ENCODE measurements at regions not wholly inside any gene's neighbourhood (a gene's known extent, or its start where the extent isn't known, plus 50 kb on each side); places are given as distances from the start of the nearest gene placed in this dataset.

- Histone ChIP-seq H3K27ac (no peak overlapping the region), H3K4me1 (ENCODE audit: insufficient read depth) (no peaks in the 10 kb centered on the region), H3K36me3 (no peaks in the 10 kb centered on the region), H3K4me3 (no peak overlapping the region), H3K9me3 (no peaks in the 10 kb centered on the region), H3K27me3 (no peaks in the 10 kb centered on the region)
- WGBS, 3 donors = 63 to 74% (median 70%) methylated on average over 14 of the region's 14 CpGs
- TF ChIP-seq POLR2A (IDR thresholded peaks at IDR 0.05) (no peak), CTCF (IDR thresholded peaks at IDR 0.05) (no peak), EP300 (IDR thresholded peaks at IDR 0.05) (no peak)
- DNase-seq = no peak
- intact Hi-C loops (cut with DNase I) = no loop called here
Observed at GRCh38 chr6:37092923-37093727, 76.8 kb upstream of the PIM1 start.

GRCh38 chr6:37093728-37094069, 76.3 kb upstream of the PIM1 start:
- Histone ChIP-seq H3K36me3 (no peaks in the 10 kb centered on the region), H3K9me3 (no peaks in the 10 kb centered on the region), H3K27me3 (no peaks in the 10 kb centered on the region), H3K4me1 (ENCODE audit: insufficient read depth) (no peaks in the 10 kb centered on the region), H3K27ac (no peak overlapping the region), H3K4me3 (no peak overlapping the region)
- no peak for TF ChIP-seq EP300 (IDR thresholded peaks at IDR 0.05)
- intact Hi-C loops (cut with DNase I) = no loop called here
- WGBS, 3 donors = 78 to 80% (median 80%) methylated on average over 6 of the region's 6 CpGs
- DNase-seq = no peak

- DNase-seq = no peak
- WGBS, 3 donors = 93 to 100% (median 100%) methylated on average over 1 of the region's 1 CpG
- intact Hi-C loops (cut with DNase I) = no loop called here
- H3K27ac ChIP-seq = no peak overlapping the region
- no peaks in the 10 kb centered on the region for H3K4me1 ChIP-seq (ENCODE audit: insufficient read depth)
- no peaks in the 10 kb centered on the region for H3K36me3 ChIP-seq
- no peak overlapping the region for H3K4me3 ChIP-seq
- no peaks in the 10 kb centered on the region for H3K27me3 ChIP-seq
- H3K9me3 ChIP-seq = no peaks in the 10 kb centered on the region
- no peak for TF ChIP-seq CTCF (IDR thresholded peaks at IDR 0.05)
- no peak for TF ChIP-seq POLR2A (IDR thresholded peaks at IDR 0.05)
- no peak for TF ChIP-seq EP300 (IDR thresholded peaks at IDR 0.05)
Observed at GRCh38 chr6:37095997-37096396, 74.0 kb upstream of the PIM1 start.

- intact Hi-C loops (cut with DNase I) = no loop called here
- H3K27me3 ChIP-seq = no peaks in the 10 kb centered on the region
- 86 to 96% (median 90%) methylated on average over 4 of the region's 4 CpGs for WGBS, 3 donors
- H3K4me1 ChIP-seq (ENCODE audit: insufficient read depth) = peaks cover 5% of the 10 kb centered on the region
- no peaks in the 10 kb centered on the region for H3K36me3 ChIP-seq
- no peak overlapping the region for H3K27ac ChIP-seq
- no peak overlapping the region for H3K4me3 ChIP-seq
- H3K9me3 ChIP-seq = no peaks in the 10 kb centered on the region
- TF ChIP-seq EP300 (IDR thresholded peaks at IDR 0.05) = no peak
- no peak for TF ChIP-seq POLR2A (IDR thresholded peaks at IDR 0.05)
- no peak for TF ChIP-seq CTCF (IDR thresholded peaks at IDR 0.05)
- DNase-seq = no peak
Observed at GRCh38 chr6:37097335-37097734, 72.6 kb upstream of the PIM1 start.

- Histone ChIP-seq H3K27ac (no peak overlapping the region), H3K9me3 (no peaks in the 10 kb centered on the region), H3K27me3 (no peaks in the 10 kb centered on the region), H3K4me3 (no peak overlapping the region), H3K4me1 (ENCODE audit: insufficient read depth) (peaks cover 10% of the 10 kb centered on the region), H3K36me3 (no peaks in the 10 kb centered on the region)
- TF ChIP-seq CTCF (IDR thresholded peaks at IDR 0.05) = no peak
- TF ChIP-seq POLR2A (IDR thresholded peaks at IDR 0.05) = no peak
- no peak for TF ChIP-seq EP300 (IDR thresholded peaks at IDR 0.05)
- no peak for DNase-seq
- 85 to 93% (median 85%) methylated on average over 2 of the region's 2 CpGs for WGBS, 3 donors
- intact Hi-C loops (cut with DNase I) = no loop called here
Observed at GRCh38 chr6:37099442-37099841, 70.5 kb upstream of the PIM1 start.
